ENCODE measurements at regions not wholly inside any gene's neighbourhood (a gene's known extent, or its start where the extent isn't known, plus 50 kb on each side); places are given as distances from the start of the nearest gene placed in this dataset.

- peaks cover 9% of the 10 kb centered on the region for H3K9me3 Mint-ChIP-seq
- CTCF ChIA-PET = no interaction called here
Measured at GRCh38 chr13:46478651-46479050, 74.3 kb upstream of the LRCH1 start.

More at GRCh38 chr13:46478651-46479050, 74.3 kb upstream of the LRCH1 start:
- no peak for ATAC-seq
- Mint-ChIP-seq H3K4me3 (no peak overlapping the region), H3K4me1 (no peaks in the 10 kb centered on the region), H3K36me3 (no peaks in the 10 kb centered on the region), H3K27ac (no peak overlapping the region), H3K27me3 (ENCODE audit: low read depth) (no peaks in the 10 kb centered on the region; the same call in 1 of the 2 replicates)
- TF ChIP-seq ZNF396 (CRISPR knock-in tag; IDR thresholded peaks at IDR 0.05; ENCODE audit: borderline replicate concordance) = no peak
- TF ChIP-seq ZNF317 (CRISPR knock-in tag; IDR thresholded peaks at IDR 0.05; ENCODE audit: borderline replicate concordance, low read depth) = no peak
- TF ChIP-seq, protein P1, sequence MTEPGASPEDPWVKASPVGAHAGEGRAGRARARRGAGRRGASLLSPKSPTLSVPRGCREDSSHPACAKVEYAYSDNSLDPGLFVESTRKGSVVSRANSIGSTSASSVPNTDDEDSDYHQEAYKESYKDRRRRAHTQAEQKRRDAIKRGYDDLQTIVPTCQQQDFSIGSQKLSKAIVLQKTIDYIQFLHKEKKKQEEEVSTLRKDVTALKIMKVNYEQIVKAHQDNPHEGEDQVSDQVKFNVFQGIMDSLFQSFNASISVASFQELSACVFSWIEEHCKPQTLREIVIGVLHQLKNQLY (CRISPR knock-in tag; IDR thresholded peaks at IDR 0.05) = no peak
- no peak for TF ChIP-seq ZNF263 (CRISPR knock-in tag; IDR thresholded peaks at IDR 0.05; ENCODE audit: low read depth)
- no peak for TF ChIP-seq EMX1 (CRISPR knock-in tag; IDR thresholded peaks at IDR 0.05)
- TF ChIP-seq, protein P2, sequence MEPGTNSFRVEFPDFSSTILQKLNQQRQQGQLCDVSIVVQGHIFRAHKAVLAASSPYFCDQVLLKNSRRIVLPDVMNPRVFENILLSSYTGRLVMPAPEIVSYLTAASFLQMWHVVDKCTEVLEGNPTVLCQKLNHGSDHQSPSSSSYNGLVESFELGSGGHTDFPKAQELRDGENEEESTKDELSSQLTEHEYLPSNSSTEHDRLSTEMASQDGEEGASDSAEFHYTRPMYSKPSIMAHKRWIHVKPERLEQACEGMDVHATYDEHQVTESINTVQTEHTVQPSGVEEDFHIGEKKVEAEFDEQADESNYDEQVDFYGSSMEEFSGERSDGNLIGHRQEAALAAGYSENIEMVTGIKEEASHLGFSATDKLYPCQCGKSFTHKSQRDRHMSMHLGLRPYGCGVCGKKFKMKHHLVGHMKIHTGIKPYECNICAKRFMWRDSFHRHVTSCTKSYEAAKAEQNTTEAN (CRISPR knock-in tag; IDR thresholded peaks at IDR 0.05) = no peak
- TF ChIP-seq ARID4B (CRISPR knock-in tag; IDR thresholded peaks at IDR 0.05; ENCODE audit: borderline replicate concordance) = no peak
- TF ChIP-seq GTF2I (CRISPR knock-in tag; conservative IDR thresholded peaks at IDR 0.05) = no peak
- no peak for TF ChIP-seq HMGXB4 (CRISPR knock-in tag; IDR thresholded peaks at IDR 0.05)
- no peak for TF ChIP-seq AR (CRISPR knock-in tag; IDR thresholded peaks at IDR 0.05)
- no peak for TF ChIP-seq CREB1 (CRISPR knock-in tag; IDR thresholded peaks at IDR 0.05)
- TF ChIP-seq, protein P3, sequence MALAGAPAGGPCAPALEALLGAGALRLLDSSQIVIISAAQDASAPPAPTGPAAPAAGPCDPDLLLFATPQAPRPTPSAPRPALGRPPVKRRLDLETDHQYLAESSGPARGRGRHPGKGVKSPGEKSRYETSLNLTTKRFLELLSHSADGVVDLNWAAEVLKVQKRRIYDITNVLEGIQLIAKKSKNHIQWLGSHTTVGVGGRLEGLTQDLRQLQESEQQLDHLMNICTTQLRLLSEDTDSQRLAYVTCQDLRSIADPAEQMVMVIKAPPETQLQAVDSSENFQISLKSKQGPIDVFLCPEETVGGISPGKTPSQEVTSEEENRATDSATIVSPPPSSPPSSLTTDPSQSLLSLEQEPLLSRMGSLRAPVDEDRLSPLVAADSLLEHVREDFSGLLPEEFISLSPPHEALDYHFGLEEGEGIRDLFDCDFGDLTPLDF (CRISPR knock-in tag; IDR thresholded peaks at IDR 0.05) = no peak
- TF ChIP-seq NFE2L1 (CRISPR knock-in tag; IDR thresholded peaks at IDR 0.05) = no peak
- TF ChIP-seq ZSCAN18 (CRISPR knock-in tag; IDR thresholded peaks at IDR 0.05) = no peak
- no peak for TF ChIP-seq SMAD3 (CRISPR knock-in tag; IDR thresholded peaks at IDR 0.05; ENCODE audit: borderline replicate concordance)
- no peak for TF ChIP-seq ZNF138 (CRISPR knock-in tag; conservative IDR thresholded peaks at IDR 0.05)
- TF ChIP-seq SMAD4 (CRISPR knock-in tag; IDR thresholded peaks at IDR 0.05) = no peak
- no peak for TF ChIP-seq ESRRA (CRISPR knock-in tag; IDR thresholded peaks at IDR 0.05; ENCODE audit: borderline replicate concordance)
- TF ChIP-seq FOXJ3 (CRISPR knock-in tag; IDR thresholded peaks at IDR 0.05; ENCODE audit: borderline replicate concordance) = no peak
- no peak for DNase-seq (ENCODE audit: low spot score)
- POLR2A ChIA-PET = no interaction called here
